ENCODE measurements at regions not wholly inside any gene's neighbourhood (a gene's known extent, or its start where the extent isn't known, plus 50 kb on each side); places are given as distances from the start of the nearest gene placed in this dataset.

- H3K79me2 ChIP-seq (ENCODE audit: low read depth) = no peaks in the 10 kb centered on the region
- BruUV-seq (replicated peaks) = no TSS peak
- H3K27me3 ChIP-seq (ENCODE audit: insufficient read depth, low read depth) = no peaks in the 10 kb centered on the region
- H3K4me1 ChIP-seq (replicated peaks; ENCODE audit: insufficient read depth) = no peaks in the 10 kb centered on the region
- no peak for DNase-seq
- no peaks in the 10 kb centered on the region for H3F3A ChIP-seq (ENCODE audit: insufficient read depth, low read depth)
- no peak overlapping the region for H2AFZ ChIP-seq
- H3K27ac ChIP-seq = no peak overlapping the region
- H3K4me2 ChIP-seq = no peak overlapping the region
- H3K36me3 ChIP-seq (ENCODE audit: low read depth) = no peaks in the 10 kb centered on the region
- ChIA-PET CTCF (no interaction called here), POLR2A (ENCODE audit: unreplicated experiment) (no interaction called here)
- H3K9me3 ChIP-seq (ENCODE audit: insufficient read depth, low read depth) = no peaks in the 10 kb centered on the region
- H3K9me2 ChIP-seq (ENCODE audit: insufficient read depth) = no peaks in the 10 kb centered on the region
- TF ChIP-seq EZH2 (IDR thresholded peaks at IDR 0.05; ENCODE audit: low read depth) = no peak
- TF ChIP-seq CTCF (conservative IDR thresholded peaks at IDR 0.05) = no peak
- H4K20me1 ChIP-seq (ENCODE audit: insufficient read depth) = no peaks in the 10 kb centered on the region
- no peak overlapping the region for H3K4me3 ChIP-seq
- intact Hi-C loops (cut with micrococcal nuclease; ENCODE audit: unreplicated experiment) = no loop called here
Observed at GRCh38 chrX:134172588-134173259, 64.3 kb upstream of the CCDC160 start.

GRCh38 chrX:134173541-134174272, 63.3 kb upstream of the CCDC160 start:
- Histone ChIP-seq H3K79me2 (ENCODE audit: low read depth) (no peaks in the 10 kb centered on the region), H3K9me2 (ENCODE audit: insufficient read depth) (no peaks in the 10 kb centered on the region), H3K27me3 (ENCODE audit: insufficient read depth, low read depth) (no peaks in the 10 kb centered on the region), H3K4me1 (replicated peaks; ENCODE audit: insufficient read depth) (no peaks in the 10 kb centered on the region), H2AFZ (no peak overlapping the region), H3K9me3 (ENCODE audit: insufficient read depth, low read depth) (no peaks in the 10 kb centered on the region), H3K4me3 (no peak overlapping the region), H3K4me2 (no peak overlapping the region), H3K36me3 (ENCODE audit: low read depth) (no peaks in the 10 kb centered on the region), H3K27ac (no peak overlapping the region), H3F3A (ENCODE audit: insufficient read depth, low read depth) (no peaks in the 10 kb centered on the region), H4K20me1 (ENCODE audit: insufficient read depth) (no peaks in the 10 kb centered on the region)
- DNase-seq = no peak
- POLR2A ChIA-PET (ENCODE audit: unreplicated experiment) = no interaction called here
- CTCF ChIA-PET = no interaction called here
- intact Hi-C loops (cut with micrococcal nuclease; ENCODE audit: unreplicated experiment) = no loop called here
- TF ChIP-seq CTCF (conservative IDR thresholded peaks at IDR 0.05) = no peak
- no peak for TF ChIP-seq EZH2 (IDR thresholded peaks at IDR 0.05; ENCODE audit: low read depth)
- BruUV-seq (replicated peaks) = no TSS peak

- no peaks in the 10 kb centered on the region for H3K27me3 ChIP-seq (ENCODE audit: insufficient read depth, low read depth)
Observed at GRCh38 chrX:134174273-134174660, 62.7 kb upstream of the CCDC160 start.

More at GRCh38 chrX:134174273-134174660, 62.7 kb upstream of the CCDC160 start:
- intact Hi-C loops (cut with micrococcal nuclease; ENCODE audit: unreplicated experiment) = no loop called here
- BruUV-seq (replicated peaks) = no TSS peak
- no peaks in the 10 kb centered on the region for H4K20me1 ChIP-seq (ENCODE audit: insufficient read depth)
- H3K36me3 ChIP-seq (ENCODE audit: low read depth) = no peaks in the 10 kb centered on the region
- no peaks in the 10 kb centered on the region for H3K9me3 ChIP-seq (ENCODE audit: insufficient read depth, low read depth)
- no peaks in the 10 kb centered on the region for H3K79me2 ChIP-seq (ENCODE audit: low read depth)
- H3K4me2 ChIP-seq = no peak overlapping the region
- H3F3A ChIP-seq (ENCODE audit: insufficient read depth, low read depth) = no peaks in the 10 kb centered on the region
- ChIA-PET POLR2A (ENCODE audit: unreplicated experiment) (no interaction called here), CTCF (no interaction called here)
- TF ChIP-seq EZH2 (IDR thresholded peaks at IDR 0.05; ENCODE audit: low read depth) (no peak), CTCF (conservative IDR thresholded peaks at IDR 0.05) (no peak)
- no peak overlapping the region for H3K4me3 ChIP-seq
- H2AFZ ChIP-seq = no peak overlapping the region
- no peaks in the 10 kb centered on the region for H3K4me1 ChIP-seq (replicated peaks; ENCODE audit: insufficient read depth)
- H3K9me2 ChIP-seq (ENCODE audit: insufficient read depth) = no peaks in the 10 kb centered on the region
- no peak for DNase-seq
- no peak overlapping the region for H3K27ac ChIP-seq

All from PC-9 (cell line).